NCI-H1930 (cell line): ENCODE measurements at regions not wholly inside any gene's neighbourhood (a gene's known extent, or its start where the extent isn't known, plus 50 kb on each side); places are given as distances from the start of the nearest gene placed in this dataset.
"Not testable (repeated sequence)": the region's sequence is repeated elsewhere in the genome, so short reads cannot be mapped to it uniquely, and the experiment has no call there.

Source experiments
- DNase-seq, 2 experiments: peaks; one replicate each; lab custom pipeline; 2025; lab: John Stamatoyannopoulos, UW

DNA sequence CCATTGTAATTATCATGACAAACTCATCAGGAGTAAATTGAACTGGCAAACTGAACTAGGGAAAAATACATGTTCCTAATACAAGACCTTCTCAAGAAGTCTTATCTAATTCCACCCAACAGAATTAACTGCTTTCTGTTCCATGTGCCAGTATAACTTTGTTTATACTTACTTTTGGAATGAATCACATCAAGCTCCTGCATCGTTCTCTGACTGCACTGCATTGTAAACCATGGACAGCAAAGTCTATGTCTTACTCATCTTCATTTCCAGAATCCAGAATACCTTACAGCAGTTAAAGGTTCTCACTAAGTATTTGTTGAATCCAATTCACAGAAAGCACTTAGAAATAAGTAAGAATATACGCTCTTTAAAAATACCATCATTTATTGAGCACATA lies 102.8 kb downstream of the PLK2 start:
- no peak for DNase-seq

DNA sequence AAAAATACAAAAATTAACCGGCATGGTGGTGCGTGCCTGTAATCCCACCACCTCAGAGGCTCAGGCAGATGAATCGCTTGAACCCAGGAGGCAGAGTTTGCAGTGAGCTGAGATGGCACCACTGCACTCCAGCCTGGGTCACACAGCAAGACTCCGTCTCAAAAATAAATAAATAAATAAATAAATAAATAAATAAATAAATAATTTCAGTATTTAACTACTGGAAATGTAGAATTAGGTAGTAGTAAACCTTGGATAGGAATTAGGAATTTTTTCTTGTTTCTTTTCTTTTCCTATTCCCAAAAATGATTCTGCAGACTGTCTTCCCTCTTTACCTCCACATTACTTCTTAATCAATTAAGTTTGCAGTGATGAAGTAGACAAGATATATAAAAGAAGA lies 103.2 kb downstream of the PLK2 start:
- DNase-seq = no peak

DNA sequence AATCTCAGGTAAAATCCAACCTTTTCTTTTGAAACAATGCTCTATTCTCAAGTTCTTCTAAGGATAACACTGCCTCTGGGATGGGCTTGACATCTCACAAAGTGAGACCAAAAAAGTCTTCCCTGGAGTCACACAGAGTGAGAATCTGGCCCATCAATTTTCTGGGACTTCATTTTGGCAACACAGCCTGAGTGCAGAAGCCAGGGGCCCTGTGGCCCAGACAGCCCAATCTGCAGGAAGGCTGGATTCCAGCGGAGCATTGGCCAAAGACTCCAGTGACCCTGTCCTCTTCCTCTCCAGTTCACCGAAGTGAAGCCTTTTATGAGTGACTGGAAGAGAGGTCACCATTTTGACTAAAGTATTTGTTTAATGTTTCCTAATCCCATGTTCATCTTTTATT lies 105.1 kb downstream of the PLK2 start:
- DNase-seq = no peak

DNA sequence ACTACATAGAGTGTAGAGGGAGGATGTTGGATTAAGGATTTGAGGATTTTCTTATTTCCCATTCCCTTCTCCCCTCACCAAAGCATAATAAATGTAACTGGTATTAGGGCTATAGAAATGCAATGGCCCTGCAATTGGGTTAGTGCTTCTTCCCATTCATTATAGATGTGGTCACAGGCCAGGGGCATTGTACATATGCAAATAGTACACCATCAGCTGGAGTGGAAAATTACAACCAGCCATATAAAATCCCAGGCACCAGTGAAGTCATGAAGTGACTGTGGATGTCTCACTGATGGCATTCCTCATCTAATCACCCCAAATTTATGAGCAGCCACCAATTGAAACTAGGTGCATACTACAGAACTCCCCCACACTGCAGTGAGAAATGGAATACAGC lies 105.9 kb downstream of the PLK2 start:
- DNase-seq = no peak

DNA sequence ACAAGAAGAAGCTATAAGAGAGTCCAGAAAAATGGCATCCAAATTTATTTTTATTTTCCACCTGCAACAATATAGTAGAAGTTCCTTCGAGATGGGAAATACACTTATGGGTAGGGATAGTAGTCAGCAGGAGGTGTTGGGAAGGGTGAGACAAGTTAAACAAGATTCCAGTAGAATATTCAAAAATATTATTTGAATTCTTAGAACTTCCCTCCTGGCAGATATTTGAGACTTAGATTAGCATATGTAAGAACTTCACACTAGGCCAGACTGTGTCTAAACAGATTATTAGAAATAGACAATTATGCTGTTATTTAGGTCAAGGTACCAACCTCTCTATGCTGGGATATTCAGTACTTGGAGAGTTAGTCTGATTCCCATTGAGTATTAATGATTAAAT lies 108.7 kb downstream of the PLK2 start:
- no peak for DNase-seq

DNA sequence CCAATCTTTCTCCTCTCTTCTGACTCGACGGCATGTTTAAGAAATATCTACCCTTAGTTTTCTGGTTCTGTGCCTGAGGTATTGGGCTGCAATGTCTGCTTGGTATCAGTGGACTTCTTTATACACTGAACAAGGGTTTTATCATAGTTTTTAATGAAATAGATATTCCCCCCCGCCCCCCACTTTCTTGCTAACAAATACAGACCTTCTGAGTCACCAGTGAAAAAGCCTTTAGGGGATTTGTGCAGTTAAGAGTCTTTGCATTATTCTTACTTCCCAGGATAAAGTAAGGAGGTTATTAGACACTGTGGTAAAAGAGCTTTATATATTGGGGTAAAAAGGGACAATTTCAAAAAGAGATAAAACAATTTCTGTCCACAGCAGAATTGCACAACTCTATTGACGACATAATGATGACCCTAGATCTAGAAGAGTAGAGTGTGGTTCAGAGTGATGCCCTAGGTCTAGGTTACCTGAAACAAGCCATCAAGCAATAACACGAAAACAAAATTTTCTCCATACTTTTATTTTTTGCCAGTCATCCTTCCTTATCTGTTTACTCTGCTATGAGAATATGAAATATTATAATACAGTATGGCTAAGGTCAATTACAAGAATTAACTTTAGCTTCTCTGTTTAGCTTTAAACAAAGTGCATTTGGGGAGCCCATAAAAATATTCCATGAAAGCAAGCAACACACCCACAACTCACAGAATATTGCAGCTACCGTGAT lies 110.7 kb downstream of the PLK2 start:
- DNase-seq = no peak

DNA sequence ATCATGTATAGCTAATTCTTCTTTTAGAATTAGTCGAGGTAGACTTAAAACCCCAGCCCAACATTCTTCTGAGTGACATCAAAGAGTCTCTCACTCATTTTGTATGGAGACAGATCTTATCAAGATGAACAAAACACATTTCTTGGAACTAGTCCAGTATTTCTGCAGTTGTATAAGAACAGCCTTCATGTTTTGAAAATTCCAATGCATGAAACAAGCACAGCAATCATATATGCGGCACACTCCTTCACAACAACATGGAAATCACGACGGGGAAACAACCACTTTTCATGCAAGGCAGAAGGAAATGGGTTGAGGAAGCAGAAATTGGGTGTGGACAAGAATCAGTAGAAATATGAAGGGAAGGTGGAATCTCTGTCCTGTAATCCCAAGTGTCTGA lies 113.8 kb downstream of the PLK2 start:
- no peak for DNase-seq

DNA sequence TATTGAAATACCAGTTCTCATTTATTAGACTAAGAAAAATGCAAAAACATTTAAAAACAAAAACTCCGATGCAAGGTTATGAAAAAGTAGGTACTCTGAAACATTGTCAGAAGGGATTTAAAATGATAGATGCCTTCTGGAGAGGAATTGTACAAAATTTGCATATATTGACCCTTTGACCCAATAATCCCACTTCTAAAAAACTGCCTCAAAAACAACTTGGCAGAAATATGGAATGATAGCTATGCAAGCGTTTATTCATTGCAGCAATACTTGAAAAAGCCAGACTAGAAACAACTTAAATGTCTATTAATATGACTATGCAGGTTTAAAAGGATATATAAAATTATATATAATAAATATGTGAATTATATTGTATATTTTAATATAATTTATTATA lies 118.4 kb downstream of the PLK2 start:
- no peak for DNase-seq

DNA sequence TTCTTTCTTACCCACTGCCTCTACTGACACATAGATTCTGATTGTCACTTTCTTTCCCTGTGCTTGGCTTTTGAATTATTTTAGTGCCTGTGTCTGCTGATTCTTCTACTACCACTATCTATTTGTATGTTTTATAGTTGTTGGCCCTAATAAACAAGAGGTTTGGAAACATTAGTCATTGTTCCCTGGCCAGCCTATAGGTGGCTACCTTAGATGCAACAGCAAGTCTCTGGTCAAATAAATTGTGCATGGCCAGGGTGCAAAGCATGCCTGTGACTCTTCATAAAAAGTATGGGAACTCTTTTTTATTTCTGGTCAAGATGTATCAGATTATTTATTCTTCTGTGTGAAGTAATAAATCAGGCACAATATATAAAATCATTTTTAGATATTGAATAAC lies 124.4 kb downstream of the PLK2 start:
- DNase-seq = no peak

DNA sequence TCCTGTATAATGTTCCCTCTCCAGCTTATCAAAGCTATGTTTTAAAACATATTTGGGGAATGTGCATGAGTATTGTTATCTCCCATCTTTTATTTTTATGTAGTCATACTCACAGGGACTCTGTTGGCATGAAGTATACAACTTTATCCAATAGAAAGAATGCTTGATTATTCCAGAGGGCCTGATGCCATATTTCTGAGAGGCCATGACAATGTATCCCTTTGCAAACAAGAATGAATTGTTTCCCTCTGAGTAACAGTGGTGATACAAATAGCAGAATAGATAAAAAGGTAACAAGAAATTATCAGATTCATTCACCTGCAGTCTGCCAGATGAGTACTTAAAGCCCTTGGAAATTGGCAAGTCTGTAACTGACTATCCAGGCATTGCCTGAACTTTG lies 125.9 kb downstream of the PLK2 start:
- DNase-seq = no peak

DNA sequence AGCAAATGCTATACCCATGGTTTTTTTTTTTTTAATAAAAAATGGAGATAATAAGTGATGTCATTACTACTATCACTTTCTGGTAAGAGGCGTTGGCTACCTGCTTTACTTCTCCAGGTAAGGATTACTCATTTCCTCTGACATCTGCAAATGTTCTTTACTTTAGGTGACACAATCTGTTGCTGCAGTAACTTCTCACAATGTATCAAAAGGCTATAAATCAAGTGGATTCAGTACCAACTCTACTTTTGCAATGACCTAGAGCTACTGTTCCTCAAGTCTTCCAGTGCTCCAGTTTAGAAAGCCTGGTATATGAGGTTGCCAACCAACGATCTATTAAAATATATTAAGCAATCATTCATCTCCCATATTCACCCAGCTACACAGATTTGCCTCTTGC lies 129.1 kb downstream of the PLK2 start:
- DNase-seq = no peak

DNA sequence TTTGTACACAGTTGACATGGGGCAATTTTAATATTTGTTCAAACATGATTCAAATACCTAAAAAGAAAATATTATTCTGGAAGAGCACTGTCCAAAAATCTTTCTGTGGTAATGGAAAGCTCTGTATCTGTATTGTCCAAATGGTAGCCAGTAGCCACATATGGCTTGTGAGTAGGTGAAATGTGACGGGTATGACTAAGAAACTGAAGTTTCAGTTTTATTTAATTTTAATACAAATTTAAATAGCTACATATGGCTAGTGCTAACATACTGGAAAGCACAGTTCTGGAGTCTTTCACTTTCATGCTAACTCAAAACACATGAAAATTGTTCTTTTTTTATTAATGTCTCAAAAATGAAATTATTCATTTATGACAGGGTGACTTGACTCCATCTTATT lies 132.6 kb downstream of the PLK2 start:
- no peak for DNase-seq

DNA sequence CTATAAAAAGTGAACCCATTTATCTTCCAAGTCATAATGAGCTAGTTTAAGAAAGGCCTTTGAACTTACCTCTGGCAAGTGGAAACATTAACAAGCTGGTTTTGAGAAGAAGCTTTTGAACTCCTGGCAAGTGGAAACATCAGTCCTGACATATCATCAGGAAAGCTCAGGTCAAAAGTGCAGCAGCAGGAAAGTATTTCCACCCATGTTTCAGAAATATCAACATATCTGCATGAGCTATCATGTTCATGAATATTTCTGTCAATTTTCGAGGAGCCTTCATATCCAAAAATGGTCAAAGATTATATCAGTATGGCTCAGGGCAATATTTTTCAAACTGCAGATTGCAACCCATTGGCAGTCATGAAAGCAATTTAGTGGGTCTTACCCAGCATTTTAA lies 133.9 kb downstream of the PLK2 start:
- DNase-seq = no peak

DNA sequence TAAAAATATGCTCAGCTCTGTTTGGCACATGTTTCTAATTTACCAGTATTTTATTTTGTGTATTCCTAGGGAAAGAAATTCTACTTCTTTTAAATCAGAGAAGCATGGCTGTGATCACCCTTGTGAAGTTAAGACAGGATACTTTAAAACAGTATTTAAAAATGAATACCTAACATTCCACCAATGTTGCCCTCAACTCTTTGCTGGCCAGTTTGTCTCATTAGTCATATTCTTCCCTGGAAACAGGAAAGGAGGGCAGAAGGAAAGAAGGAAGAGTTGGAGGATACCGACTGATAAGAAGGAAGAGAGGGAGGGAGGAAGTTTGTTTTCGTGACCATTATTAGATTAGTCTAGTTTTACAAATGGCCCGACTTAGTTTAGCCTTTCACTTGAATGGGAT lies 137.4 kb downstream of the PLK2 start:
- DNase-seq = no peak

DNA sequence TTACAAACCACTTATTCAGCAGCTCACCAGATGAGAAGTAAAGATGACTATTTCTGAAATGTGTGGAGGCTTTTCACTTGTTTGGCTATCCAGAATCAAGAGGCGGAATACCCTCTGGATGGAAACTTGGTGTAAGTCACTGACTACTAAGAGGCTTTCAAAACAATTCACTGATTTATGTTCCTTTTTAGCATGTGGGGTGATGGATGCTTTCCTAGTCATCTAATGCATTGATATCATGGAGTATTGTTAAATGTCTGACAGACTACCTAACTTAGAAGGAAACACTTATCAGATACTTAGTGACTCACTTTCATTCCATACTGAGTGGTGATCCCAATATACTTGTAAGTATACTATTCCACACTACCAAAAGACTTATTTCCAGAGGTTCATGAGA lies 141.4 kb downstream of the PLK2 start:
- DNase-seq = no peak

DNA sequence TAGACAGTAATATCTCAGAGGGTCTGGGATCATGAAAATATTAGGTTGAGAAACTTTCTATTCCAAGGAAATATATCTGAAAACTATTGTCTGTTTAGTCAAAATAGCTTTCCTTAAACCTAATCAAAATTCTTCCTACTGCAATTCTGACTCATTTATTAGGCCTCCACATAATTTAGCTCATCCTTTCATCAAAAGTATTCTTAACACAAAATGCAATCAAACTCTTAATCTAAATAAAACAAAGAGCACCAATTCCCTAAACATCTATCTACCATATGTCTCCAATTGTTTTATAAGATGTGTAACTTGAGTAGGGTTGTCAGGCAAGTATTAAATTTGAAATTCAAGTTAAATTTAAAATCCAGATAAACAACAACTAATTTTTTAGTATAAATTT lies 142.1 kb downstream of the PLK2 start:
- DNase-seq = no peak

DNA sequence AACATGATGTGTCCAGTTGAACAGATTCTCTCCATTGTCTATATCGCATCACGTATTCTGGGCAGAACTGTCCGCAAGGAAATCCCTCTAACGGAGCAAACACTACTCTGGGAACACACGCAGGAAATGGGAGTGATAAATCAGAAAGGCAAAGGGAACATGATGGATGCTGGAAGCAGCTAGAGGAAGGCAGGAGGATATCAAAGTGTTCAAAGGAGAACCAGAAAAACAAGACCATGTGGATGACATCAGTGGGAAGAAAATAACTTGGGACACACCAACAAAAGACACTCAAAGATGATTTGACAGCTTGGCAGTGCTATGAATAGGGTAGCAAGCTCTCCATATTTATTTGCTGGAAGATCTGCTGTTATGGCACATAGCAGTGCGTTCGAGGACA lies 142.9 kb downstream of the PLK2 start:
- DNase-seq = no peak

DNA sequence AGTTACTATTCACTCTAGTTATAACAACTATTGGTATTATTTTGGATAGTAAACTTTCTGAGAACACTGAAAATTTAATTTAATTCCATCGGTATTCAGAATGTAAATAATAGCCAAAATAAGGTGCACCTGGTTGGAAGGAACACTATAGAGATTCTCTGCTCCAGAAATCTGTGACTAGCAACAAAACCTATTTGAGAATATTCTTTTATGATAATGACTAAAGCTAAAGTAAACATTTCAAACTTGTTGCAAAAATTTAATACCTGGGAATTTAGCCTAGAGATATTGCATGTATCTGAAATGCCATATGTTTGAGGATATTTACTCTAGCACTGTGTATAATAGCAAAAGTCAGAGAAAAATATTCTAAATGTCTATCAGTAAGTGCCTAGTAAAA lies 144.1 kb downstream of the PLK2 start:
- no peak for DNase-seq

DNA sequence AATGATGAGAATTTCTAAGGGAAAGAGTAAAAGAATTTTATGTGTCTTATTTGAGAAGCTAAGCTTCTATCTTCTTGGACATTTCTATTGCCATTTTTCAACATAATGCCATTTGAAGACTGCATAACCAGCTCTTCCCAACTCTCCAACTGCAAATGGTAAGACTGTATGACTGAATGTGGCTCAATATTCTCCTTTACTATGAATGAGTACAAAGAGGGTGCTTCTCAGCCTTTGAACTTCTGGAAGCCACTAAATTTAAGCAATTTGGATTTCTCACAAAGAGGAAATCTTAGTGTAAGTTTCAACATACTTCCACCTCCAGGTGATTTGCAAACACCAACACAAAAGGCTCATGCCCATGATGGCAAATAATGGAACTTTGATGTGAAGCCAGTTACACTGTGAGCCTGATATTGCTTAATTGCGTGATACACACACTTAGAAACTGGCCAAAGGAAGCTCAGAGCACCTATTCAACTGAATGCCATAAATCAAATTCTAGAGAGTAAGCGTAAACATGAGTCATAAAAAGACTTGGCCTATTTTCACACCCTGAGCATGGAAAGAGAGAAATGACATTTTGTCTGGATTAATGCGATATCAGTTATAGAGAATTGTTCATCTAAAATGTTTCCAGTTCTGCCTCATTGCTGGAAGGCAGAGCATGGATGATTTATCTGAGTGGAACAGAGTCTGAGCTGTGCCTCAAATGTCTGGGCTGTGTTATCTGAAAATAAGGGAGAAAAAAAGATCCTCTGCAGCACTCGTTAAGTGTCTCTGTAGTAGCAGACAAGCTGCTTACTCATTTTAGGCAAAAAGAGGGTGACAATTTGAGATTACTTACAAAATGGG lies 145.3 kb downstream of the PLK2 start:
- no peak for DNase-seq

DNA sequence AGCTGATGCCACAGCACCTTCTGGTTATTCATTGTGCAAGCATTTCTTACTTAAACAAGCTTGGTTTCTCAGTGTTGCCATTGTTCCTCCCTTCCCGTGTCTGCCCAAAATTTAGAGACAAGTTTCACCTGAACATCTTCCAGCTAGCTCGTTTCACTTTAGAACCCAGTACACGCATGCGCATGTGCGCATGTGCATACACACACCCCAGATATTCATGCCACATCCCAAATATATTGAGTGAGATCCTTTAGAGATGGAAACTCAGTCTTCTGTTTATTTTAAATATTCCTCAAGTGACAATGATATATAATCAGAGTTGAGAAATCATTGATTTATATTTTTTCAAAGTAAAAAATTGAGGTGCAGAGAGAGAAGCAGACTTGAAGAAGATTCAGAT lies 147.6 kb downstream of the PLK2 start:
- DNase-seq = no peak

DNA sequence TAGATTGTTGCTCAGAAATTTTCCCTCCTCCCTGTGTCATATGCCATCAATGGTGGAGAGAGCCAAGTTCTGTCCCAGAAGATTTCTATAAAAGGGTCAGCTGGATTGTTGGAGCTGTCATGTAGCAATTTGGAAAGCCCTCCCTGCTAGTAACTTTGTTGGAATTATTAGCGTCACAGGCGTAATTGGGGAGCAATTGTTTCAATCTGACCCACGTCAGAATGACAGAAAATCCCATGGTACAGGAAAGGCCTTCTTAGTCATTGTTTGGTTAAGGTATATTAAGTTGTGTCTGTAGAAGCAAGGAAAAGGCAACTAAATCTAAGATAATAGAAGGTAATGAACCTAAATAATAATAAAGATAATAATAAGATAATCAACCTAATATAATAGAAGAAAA lies 148.4 kb downstream of the PLK2 start:
- DNase-seq = no peak

DNA sequence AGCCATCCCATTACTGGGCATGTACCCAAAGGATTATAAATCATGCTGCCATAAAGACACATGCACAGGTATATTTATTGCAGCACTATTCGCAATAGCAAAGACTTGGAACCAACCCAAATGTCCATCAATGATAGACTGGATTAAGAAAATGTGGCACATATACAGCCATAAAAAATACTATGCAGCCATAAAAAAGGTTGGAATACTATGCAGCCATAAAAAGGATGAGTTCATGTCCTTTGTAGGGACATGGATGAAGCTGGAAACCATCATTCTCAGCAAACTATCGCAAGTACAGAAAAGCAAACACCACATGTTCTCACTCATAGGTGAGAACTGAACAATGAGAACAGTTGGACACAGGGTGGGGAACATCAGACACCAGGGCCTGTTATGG lies 151.5 kb downstream of the PLK2 start:
- not testable (repeated sequence) for DNase-seq

DNA sequence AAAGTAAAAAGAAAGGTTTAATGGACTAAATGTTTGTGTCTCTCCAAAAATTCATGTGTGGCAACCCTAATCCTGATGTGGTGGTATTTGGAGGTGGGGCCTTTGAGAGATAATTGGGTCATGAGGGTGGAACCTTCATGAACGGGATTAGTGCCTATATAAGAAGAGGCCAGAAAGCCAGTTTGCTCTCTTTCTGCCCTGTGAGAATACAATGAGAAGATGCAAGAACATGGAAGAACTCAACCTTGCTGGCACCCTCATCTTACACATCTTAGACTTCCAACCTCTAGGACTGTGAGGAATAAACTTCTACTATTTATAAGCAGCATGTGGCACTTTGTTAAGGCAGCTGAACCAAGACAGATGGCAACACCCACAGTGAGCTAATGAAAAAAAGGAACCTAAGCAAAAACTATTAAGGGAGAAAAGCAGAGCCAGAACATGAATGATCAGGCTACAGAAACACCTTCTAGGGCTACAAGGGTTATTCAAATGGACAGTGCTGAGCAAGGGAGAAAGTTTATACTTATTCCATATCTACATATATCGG lies 159.5 kb downstream of the PLK2 start:
- DNase-seq = no peak
